Kidney (tissue), 13 donors: ENCODE measurements at regions not wholly inside any gene's neighbourhood (a gene's known extent, or its start where the extent isn't known, plus 50 kb on each side); places are given as distances from the start of the nearest gene placed in this dataset.

Experiments used
- DNase-seq, 5 donors: peaks; one replicate each; pipeline ENCODE4 v3.0.0-alpha.2; 2013 to 2020
- FAIRE-seq: peaks from 2 replicates; lab custom pipeline; 2012; peaks lifted over from hg19 to GRCh38; lab: Jason Lieb, UNC
- H3K27ac ChIP-seq, 2 donors: one replicate each; pipeline ENCODE4 v1.7.0; 2013; ENCODE audit warnings: low read depth in 2 of 2, low read length in 2 of 2, inconsistent platforms in 1 of 2
- H3K27me3 ChIP-seq: one replicate; pipeline ENCODE4 v1.7.1; 2013; ENCODE audit warnings: low read length, inconsistent platforms; ENCODE audit not compliant: control insufficient read depth, insufficient read depth
- H3K36me3 ChIP-seq, 3 donors: one replicate each; pipeline versions ENCODE4 v1.7.0 to v1.7.1; 2013; ENCODE audit warnings: low read length in 3 of 3, control low read depth in 1 of 3, inconsistent platforms in 1 of 3; ENCODE audit not compliant: insufficient read depth in 3 of 3, control insufficient read depth in 2 of 3
- H3K4me1 ChIP-seq, 3 donors: one replicate each; pipeline versions ENCODE4 v1.7.0 to v1.7.1; 2013; ENCODE audit warnings: low read length in 3 of 3, inconsistent platforms in 1 of 3, low read depth in 1 of 3; ENCODE audit not compliant: control insufficient read depth in 2 of 3, insufficient read depth in 2 of 3
- H3K4me3 ChIP-seq, 3 donors: one replicate each; pipeline versions ENCODE4 v1.7.0 to v1.8.1; 2013; ENCODE audit warnings: low read length in 3 of 3, control low read depth in 1 of 3, inconsistent platforms in 1 of 3
- H3K9ac ChIP-seq, 3 donors: one replicate each; pipeline versions ENCODE4 v1.7.0 to v1.7.1; 2013; ENCODE audit warnings: low read length in 3 of 3, control low read depth in 1 of 3, inconsistent platforms in 1 of 3
- H3K9me3 ChIP-seq, 3 donors: one replicate each; pipeline versions ENCODE4 v1.7.0 to v1.7.1; 2013; ENCODE audit warnings: low read length in 3 of 3, control low read depth in 1 of 3, inconsistent platforms in 1 of 3; ENCODE audit not compliant: control insufficient read depth in 2 of 3, insufficient read depth in 1 of 3
- CTCF ChIP-seq: IDR thresholded peaks from 3 replicates; pipeline ENCODE4 v1.5.1; 2012; ENCODE audit warnings: mild to moderate bottlenecking, moderate library complexity, borderline replicate concordance; ENCODE audit not compliant: insufficient read depth; ENCODE audit errors: extremely low read depth
- intact Hi-C: fragments of 100-400 bp; cut with DNase I; formaldehyde crosslinking; loops from one replicate; pipeline ENCODE4 v1.11.1; 2022
- donor health status: control.
- donor health status: control.
- donor health status: control.
- donor health status: control.
- donor health status: control.
- donor health status: DM: yes; HTN: yes; CAD: no.
- donor health status: Normal renal cell carcinoma (clear cell type).

GRCh38 chr10:120272350-120272749 lies 184.7 kb upstream of the PLPP4 start:
- intact Hi-C loops = no loop called here
- no peak for TF ChIP-seq CTCF
- DNase-seq = no peak

GRCh38 chr10:120278069-120278468 lies 179.0 kb upstream of the PLPP4 start:
- FAIRE-seq (no peak), DNase-seq (no peak)
- Histone ChIP-seq H3K9me3 (no peaks in the 10 kb centered on the region), H3K4me3 (no peak overlapping the region), H3K36me3 (no peaks in the 10 kb centered on the region), H3K9ac (no peak overlapping the region), H3K27me3 (no peaks in the 10 kb centered on the region), H3K27ac (no peak overlapping the region), H3K4me1 (no peaks in the 10 kb centered on the region)
- intact Hi-C loops = no loop called here
- no peak for TF ChIP-seq CTCF

More at GRCh38 chr10:120272350-120272749, 184.7 kb upstream of the PLPP4 start:
- H3K9ac ChIP-seq = no peak overlapping the region
- no peaks in the 10 kb centered on the region for H3K9me3 ChIP-seq
- FAIRE-seq = no peak
- no peaks in the 10 kb centered on the region for H3K27me3 ChIP-seq
- H3K36me3 ChIP-seq = no peaks in the 10 kb centered on the region
- peaks cover 0 to 2% (median 0%) of the 10 kb centered on the region in 3 donors for H3K4me1 ChIP-seq
- no peak overlapping the region for H3K4me3 ChIP-seq
- H3K27ac ChIP-seq = no peak overlapping the region

GRCh38 chr10:120279196-120279595 lies 177.8 kb upstream of the PLPP4 start:
- no peak for FAIRE-seq
- TF ChIP-seq CTCF = no peak
- intact Hi-C loops = no loop called here
- Histone ChIP-seq H3K9ac (no peak overlapping the region), H3K36me3 (no peaks in the 10 kb centered on the region), H3K27ac (no peak overlapping the region), H3K9me3 (no peaks in the 10 kb centered on the region), H3K4me3 (no peak overlapping the region), H3K4me1 (no peaks in the 10 kb centered on the region), H3K27me3 (no peaks in the 10 kb centered on the region)
- DNase-seq = no peak

- Histone ChIP-seq H3K4me3 (no peak overlapping the region), H3K4me1 (no peaks in the 10 kb centered on the region), H3K27ac (no peak overlapping the region), H3K9ac (no peak overlapping the region), H3K36me3 (no peaks in the 10 kb centered on the region), H3K9me3 (no peaks in the 10 kb centered on the region), H3K27me3 (no peaks in the 10 kb centered on the region)
- intact Hi-C loops = no loop called here
- no peak for DNase-seq
- TF ChIP-seq CTCF = no peak
- no peak for FAIRE-seq
These were observed 174.6 kb upstream of the PLPP4 start for GRCh38 chr10:120282421-120282820.
